GM12891 (cell line): ENCODE measurements at regions not wholly inside any gene's neighbourhood (a gene's known extent, or its start where the extent isn't known, plus 50 kb on each side); places are given as distances from the start of the nearest gene placed in this dataset.

Experiments used
- POLR2A ChIP-seq: IDR thresholded peaks from 2 replicates; pipeline ENCODE4 v1.6.1; 2011; ENCODE audit warnings: low read depth, low read length, control low read depth
- POLR2AphosphoS5 ChIP-seq: IDR thresholded peaks from 2 replicates; pipeline ENCODE4 v1.6.1; 2011; ENCODE audit warnings: low read depth, low read length, control low read depth
- SPI1 ChIP-seq: IDR thresholded peaks from 2 replicates; pipeline ENCODE4 v1.6.1; 2011; ENCODE audit warnings: low read depth, low read length, control low read depth
- TAF1 ChIP-seq: IDR thresholded peaks from 2 replicates; pipeline ENCODE4 v1.6.1; 2011; ENCODE audit warnings: low read depth, low read length, control low read depth

DNA sequence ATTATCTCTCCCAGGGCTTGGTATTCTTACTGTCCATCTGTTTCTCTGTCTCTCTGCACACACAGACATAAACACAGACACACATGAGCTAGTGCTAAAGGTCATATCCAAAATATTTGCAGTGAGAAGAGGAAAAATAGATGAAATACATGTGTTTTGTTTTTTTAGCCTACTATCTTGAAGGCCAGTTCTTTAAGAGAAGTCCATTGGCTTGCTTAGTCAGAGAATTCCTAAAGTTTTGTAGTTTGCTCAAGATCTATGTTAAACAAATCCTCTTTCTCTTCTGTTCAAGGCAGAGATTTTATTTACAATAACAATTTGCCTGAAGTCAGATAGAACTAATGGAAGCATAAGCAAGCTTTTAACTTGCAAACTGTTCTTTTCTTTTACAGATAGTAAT is 120.0 kb upstream of the AKIRIN2 start:
- TF ChIP-seq POLR2A, result no peak
- TF ChIP-seq POLR2AphosphoS5, result no peak
- no peak for TF ChIP-seq TAF1
- no peak for TF ChIP-seq SPI1
